ENCODE measurements at regions not wholly inside any gene's neighbourhood (a gene's known extent, or its start where the extent isn't known, plus 50 kb on each side); places are given as distances from the start of the nearest gene placed in this dataset.

DNA sequence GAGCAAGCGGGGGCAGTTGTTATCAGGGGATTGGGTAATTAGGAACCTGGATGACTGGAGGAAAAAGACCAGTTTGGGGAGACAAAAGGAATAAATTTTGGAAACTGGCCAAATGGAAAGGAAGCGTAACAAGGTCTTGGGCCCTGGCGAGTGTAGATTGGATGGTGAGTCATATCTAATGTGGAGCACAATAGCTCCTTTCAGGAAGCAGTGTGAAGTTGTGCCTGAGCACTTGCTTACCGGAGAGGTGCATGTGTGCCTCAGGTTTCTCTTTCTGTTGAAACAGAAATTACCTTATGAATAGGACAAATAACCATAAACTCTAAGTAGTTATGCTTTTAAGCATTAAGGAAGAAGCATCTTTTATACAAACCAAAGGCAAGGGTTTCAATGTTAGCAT lies 176.4 kb downstream of the KIF4B start:
- H3K4me3 ChIP-seq (ENCODE audit: low read depth, low read length), result no peak overlapping the region
- no peak for DNase-seq (ENCODE audit: low read depth)
- TF ChIP-seq, protein P1, sequence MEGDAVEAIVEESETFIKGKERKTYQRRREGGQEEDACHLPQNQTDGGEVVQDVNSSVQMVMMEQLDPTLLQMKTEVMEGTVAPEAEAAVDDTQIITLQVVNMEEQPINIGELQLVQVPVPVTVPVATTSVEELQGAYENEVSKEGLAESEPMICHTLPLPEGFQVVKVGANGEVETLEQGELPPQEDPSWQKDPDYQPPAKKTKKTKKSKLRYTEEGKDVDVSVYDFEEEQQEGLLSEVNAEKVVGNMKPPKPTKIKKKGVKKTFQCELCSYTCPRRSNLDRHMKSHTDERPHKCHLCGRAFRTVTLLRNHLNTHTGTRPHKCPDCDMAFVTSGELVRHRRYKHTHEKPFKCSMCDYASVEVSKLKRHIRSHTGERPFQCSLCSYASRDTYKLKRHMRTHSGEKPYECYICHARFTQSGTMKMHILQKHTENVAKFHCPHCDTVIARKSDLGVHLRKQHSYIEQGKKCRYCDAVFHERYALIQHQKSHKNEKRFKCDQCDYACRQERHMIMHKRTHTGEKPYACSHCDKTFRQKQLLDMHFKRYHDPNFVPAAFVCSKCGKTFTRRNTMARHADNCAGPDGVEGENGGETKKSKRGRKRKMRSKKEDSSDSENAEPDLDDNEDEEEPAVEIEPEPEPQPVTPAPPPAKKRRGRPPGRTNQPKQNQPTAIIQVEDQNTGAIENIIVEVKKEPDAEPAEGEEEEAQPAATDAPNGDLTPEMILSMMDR (conservative IDR thresholded peaks at IDR 0.05; ENCODE audit: low read depth, low read length), result no peak

DNA sequence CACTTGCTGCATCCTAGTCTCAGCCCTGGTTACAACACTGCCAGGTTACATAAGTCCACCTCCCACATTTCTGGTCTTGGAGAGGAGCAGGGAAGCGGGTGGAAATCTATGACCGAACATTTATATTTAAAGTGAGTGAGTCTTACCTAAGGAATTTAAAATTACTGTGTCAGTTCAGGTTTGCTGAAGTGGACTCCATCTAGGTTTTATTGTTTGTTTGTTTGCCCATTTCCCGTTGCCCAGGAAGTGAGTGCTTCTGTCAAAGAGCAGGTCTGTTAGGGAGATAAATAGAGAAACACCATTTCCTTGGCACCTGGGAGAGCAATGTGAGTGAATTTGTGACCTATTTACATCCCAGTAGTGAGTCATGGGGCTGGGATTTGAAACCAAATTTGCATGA lies 179.5 kb downstream of the KIF4B start:
- TF ChIP-seq, protein P1 (conservative IDR thresholded peaks at IDR 0.05; ENCODE audit: low read depth, low read length), result no peak
- no peak for DNase-seq (ENCODE audit: low read depth)
- H3K4me3 ChIP-seq (ENCODE audit: low read depth, low read length), result no peak overlapping the region

DNA sequence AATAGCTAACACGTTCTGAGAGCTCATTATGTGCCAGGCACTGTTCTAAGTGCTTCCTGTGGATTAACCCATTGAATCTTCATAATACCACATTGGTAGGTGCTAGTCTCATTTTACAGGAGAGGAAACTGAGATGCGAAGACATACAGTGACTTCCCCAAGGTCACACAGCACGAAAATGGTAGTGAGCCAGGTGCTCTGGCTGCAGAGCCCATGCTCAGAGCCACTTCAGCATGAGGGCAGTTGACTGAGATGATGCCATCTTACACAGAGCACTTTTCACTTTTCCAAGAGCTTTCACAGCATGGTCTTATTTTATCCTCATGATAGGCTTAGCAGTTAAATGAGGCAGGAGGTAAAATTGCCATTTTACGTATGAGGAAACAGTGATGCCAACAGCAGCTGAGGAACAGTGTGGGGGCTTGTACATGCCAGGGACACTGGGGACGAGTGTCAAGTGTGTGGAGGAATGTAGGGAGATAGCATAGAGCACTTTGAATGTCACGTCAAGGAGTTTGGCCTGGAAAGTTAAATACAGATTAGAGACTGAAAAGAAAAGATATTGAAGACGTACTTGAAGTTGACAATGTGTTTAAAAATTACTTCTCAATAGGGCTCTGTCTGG lies 180.0 kb downstream of the KIF4B start:
- no peak overlapping the region for H3K4me3 ChIP-seq (ENCODE audit: low read depth, low read length)
- TF ChIP-seq, protein P1 (conservative IDR thresholded peaks at IDR 0.05; ENCODE audit: low read depth, low read length), result no peak
- DNase-seq (ENCODE audit: low read depth), result no peak

- TF ChIP-seq, protein P1 (conservative IDR thresholded peaks at IDR 0.05; ENCODE audit: low read depth, low read length), result no peak
- no peak overlapping the region for H3K4me3 ChIP-seq (ENCODE audit: low read depth, low read length)
- DNase-seq (ENCODE audit: low read depth), result no peak
Observed at GRCh38 chr5:155200608-155201007, 187.1 kb downstream of the KIF4B start.

DNA sequence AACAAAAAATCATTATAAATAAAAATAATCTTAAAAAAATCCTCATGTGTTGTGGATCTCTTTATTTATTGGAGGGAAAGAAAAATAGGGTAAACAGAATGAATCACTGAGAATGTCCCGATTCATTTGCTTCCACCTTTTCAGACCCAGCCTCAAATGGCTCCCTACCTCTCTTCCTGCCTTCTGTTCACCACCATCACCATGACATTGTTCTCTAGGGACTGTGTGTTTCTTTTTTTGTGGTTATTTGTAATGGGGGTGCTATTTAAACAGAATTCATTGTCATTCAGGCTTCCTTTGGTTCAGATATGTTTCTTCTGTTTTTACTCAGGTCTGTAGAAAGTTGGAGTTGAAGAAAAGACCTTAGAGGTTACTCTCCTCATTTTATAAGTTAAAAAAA lies 198.2 kb downstream of the KIF4B start:
- no peak for DNase-seq (ENCODE audit: low read depth)
- H3K4me3 ChIP-seq (ENCODE audit: low read depth, low read length), result no peak overlapping the region
- TF ChIP-seq, protein P1 (conservative IDR thresholded peaks at IDR 0.05; ENCODE audit: low read depth, low read length), result no peak

GRCh38 chr5:155222393-155222792 lies 208.8 kb downstream of the KIF4B start:
- H3K4me3 ChIP-seq (ENCODE audit: low read depth, low read length), result no peak overlapping the region
- no peak for DNase-seq (ENCODE audit: low read depth)
- TF ChIP-seq, protein P1 (conservative IDR thresholded peaks at IDR 0.05; ENCODE audit: low read depth, low read length), result no peak

GRCh38 chr5:155229135-155229534 lies 215.6 kb downstream of the KIF4B start:
- TF ChIP-seq, protein P1 (conservative IDR thresholded peaks at IDR 0.05; ENCODE audit: low read depth, low read length), result no peak
- no peak for DNase-seq (ENCODE audit: low read depth)
- no peak overlapping the region for H3K4me3 ChIP-seq (ENCODE audit: low read depth, low read length)

Measured in choroid plexus epithelial cell (primary cell).